Calu3 (cell line): ENCODE measurements at regions not wholly inside any gene's neighbourhood (a gene's known extent, or its start where the extent isn't known, plus 50 kb on each side); places are given as distances from the start of the nearest gene placed in this dataset.

Experiments used
- BruUV-seq: library from RNA; stranded (reverse); fragments of 400-500 nt; replicated peaks from 2 replicates; lab custom pipeline; 2021; lab: Mats Ljungman, UMichigan
- CTCF ChIA-PET: fragments of 300-600 bp; sonication (Branson Sonifier 250); formaldehyde crosslinking; loops from one replicate; lab custom pipeline; 2022; ENCODE audit warnings: antibody characterized with exemption; lab: Charles Lee
- DNase-seq: peaks from one replicate; pipeline ENCODE4 v3.0.0; 2022
- H3K27ac Mint-ChIP-seq: one replicate; pipeline ENCODE4 v1.8.0; 2022; ENCODE audit warnings: mixed read lengths; ENCODE audit not compliant: unreplicated experiment
- H3K27me3 Mint-ChIP-seq: one replicate; pipeline ENCODE4 v1.8.0; 2022; ENCODE audit warnings: mixed read lengths; ENCODE audit not compliant: unreplicated experiment
- H3K36me3 Mint-ChIP-seq: one replicate; pipeline ENCODE4 v1.8.0; 2022; ENCODE audit warnings: mild to moderate bottlenecking, moderate library complexity, mixed read lengths; ENCODE audit not compliant: insufficient read depth, unreplicated experiment
- H3K4me1 Mint-ChIP-seq: one replicate; pipeline ENCODE4 v1.8.0; 2022; ENCODE audit warnings: mild to moderate bottlenecking, low read depth, mixed read lengths; ENCODE audit not compliant: unreplicated experiment
- H3K4me3 Mint-ChIP-seq: one replicate; pipeline ENCODE4 v1.8.0; 2022; ENCODE audit warnings: mild to moderate bottlenecking, low read depth, moderate library complexity, mixed read lengths; ENCODE audit not compliant: unreplicated experiment
- H3K9me3 Mint-ChIP-seq: one replicate; pipeline ENCODE4 v1.8.0; 2022; ENCODE audit warnings: low read depth, mixed read lengths; ENCODE audit not compliant: unreplicated experiment
- intact Hi-C: fragments of 100-400 bp; cut with micrococcal nuclease; formaldehyde crosslinking; loops from one replicate; pipeline ENCODE4 v1.10.0; 2022; ENCODE audit not compliant: unreplicated experiment
- TF ChIP-seq, protein P1 (sequence below): fragments of 200-600 bp; IDR thresholded peaks from one replicate; pipeline ENCODE4 v1.8.0; 2022; ENCODE audit warnings: antibody characterized with exemption; ENCODE audit not compliant: unreplicated experiment

DNA sequence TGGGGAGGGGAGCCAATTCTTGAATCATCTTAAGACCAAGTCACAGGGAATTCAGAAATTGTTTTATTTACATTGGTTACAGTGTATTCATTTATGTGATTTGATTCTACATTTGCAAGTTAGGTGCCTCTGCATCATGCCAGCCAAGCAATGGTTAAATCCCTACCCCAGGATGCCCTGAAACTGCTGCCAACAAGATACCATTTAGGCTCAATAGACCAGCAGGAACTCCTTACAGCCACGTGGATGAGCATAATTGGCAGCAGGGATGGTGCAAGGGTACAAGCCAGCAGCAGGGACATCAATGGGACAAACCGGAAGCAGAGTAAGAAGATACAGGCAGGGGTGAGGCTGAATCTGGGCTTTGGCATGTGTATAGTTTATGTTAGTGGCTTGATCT, 72.4 kb upstream of the NBEA start:
- CTCF ChIA-PET = no interaction called here
- no peak for DNase-seq
- Mint-ChIP-seq H3K27me3 (no peaks in the 10 kb centered on the region), H3K36me3 (no peaks in the 10 kb centered on the region), H3K27ac (no peak overlapping the region), H3K4me3 (no peak overlapping the region), H3K4me1 (peaks cover 10% of the 10 kb centered on the region), H3K9me3 (no peaks in the 10 kb centered on the region)
- intact Hi-C loops = loop anchor here (10.0 kb wide), 1 partner anchor 705 kb away; no protein-coding TSS in a partner anchor
- BruUV-seq = no TSS peak
- TF ChIP-seq, protein P1, sequence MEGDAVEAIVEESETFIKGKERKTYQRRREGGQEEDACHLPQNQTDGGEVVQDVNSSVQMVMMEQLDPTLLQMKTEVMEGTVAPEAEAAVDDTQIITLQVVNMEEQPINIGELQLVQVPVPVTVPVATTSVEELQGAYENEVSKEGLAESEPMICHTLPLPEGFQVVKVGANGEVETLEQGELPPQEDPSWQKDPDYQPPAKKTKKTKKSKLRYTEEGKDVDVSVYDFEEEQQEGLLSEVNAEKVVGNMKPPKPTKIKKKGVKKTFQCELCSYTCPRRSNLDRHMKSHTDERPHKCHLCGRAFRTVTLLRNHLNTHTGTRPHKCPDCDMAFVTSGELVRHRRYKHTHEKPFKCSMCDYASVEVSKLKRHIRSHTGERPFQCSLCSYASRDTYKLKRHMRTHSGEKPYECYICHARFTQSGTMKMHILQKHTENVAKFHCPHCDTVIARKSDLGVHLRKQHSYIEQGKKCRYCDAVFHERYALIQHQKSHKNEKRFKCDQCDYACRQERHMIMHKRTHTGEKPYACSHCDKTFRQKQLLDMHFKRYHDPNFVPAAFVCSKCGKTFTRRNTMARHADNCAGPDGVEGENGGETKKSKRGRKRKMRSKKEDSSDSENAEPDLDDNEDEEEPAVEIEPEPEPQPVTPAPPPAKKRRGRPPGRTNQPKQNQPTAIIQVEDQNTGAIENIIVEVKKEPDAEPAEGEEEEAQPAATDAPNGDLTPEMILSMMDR = no peak

DNA sequence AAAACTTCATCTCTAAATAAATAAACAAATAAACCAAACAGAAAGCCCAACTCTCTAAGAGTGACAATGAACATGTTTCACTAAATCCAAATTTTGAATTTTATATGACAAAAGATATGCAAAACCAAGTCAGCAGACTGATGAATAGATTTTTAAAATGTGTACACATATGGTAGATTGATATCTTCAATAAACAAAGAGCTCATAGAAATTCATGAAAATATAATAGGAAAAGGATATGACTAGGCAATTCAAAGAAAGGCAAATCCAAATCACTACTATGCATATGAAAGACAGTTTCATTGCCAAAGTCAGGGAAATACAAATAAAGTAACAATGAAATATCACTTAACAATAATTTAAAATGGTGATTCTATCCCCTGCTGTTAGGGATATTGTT, 63.7 kb upstream of the NBEA start:
- intact Hi-C loops = no loop called here
- Mint-ChIP-seq H3K9me3 (no peaks in the 10 kb centered on the region), H3K4me3 (no peak overlapping the region), H3K27ac (no peak overlapping the region), H3K4me1 (no peaks in the 10 kb centered on the region), H3K27me3 (no peaks in the 10 kb centered on the region), H3K36me3 (no peaks in the 10 kb centered on the region)
- CTCF ChIA-PET = no interaction called here
- no TSS peak for BruUV-seq
- TF ChIP-seq, protein P1 = no peak
- DNase-seq = no peak

DNA sequence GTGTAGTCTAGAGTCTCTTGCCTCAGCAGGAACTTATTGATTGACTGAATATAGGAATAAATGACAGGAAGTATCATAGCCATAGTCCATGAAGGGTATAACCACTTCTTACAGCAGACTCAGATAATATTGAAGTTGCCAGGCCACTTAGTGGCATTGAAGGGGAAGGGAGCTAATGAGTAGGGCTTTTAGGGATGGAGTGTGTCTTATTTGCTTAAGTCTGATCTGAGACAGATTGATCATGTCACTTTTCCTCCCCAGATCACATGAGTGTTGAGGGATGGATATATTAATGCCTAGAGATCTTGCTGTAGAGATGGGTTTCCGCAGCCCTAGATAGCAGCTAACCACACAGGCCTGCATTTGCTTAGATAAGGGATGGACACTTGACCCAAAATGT, 62.2 kb upstream of the NBEA start:
- H3K27me3 Mint-ChIP-seq = no peaks in the 10 kb centered on the region
- no peak for DNase-seq
- TF ChIP-seq, protein P1 = no peak
- CTCF ChIA-PET = no interaction called here
- no peaks in the 10 kb centered on the region for H3K36me3 Mint-ChIP-seq
- no peaks in the 10 kb centered on the region for H3K9me3 Mint-ChIP-seq
- BruUV-seq = no TSS peak
- intact Hi-C loops = no loop called here
- no peak overlapping the region for H3K4me3 Mint-ChIP-seq
- no peak overlapping the region for H3K27ac Mint-ChIP-seq
- no peaks in the 10 kb centered on the region for H3K4me1 Mint-ChIP-seq

DNA sequence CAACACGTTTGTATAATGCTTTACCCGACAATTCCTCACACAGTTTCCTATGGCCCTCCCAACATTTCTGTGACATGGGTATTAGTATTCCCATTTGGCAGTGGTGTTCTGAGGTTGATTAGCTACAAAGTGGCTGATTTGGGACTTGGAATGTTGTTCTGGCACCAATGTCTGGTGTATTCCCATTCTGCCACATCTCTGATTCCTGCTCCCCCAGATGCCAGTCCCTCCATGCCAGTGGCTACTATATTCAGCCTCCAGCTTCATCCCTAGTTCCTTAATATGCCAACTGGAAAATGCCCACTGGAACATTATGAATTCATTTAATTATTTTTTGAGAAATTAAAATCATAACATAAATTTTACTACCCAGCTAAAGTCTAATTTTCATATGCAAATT, 60.6 kb upstream of the NBEA start:
- intact Hi-C loops = no loop called here
- CTCF ChIA-PET = no interaction called here
- Mint-ChIP-seq H3K9me3 (no peaks in the 10 kb centered on the region), H3K4me3 (no peak overlapping the region), H3K27ac (no peak overlapping the region), H3K4me1 (peaks cover 8% of the 10 kb centered on the region), H3K27me3 (no peaks in the 10 kb centered on the region), H3K36me3 (no peaks in the 10 kb centered on the region)
- no peak for DNase-seq
- TF ChIP-seq, protein P1 = no peak
- no TSS peak for BruUV-seq
